Smooth muscle cell (in vitro differentiated cells): ENCODE measurements at regions not wholly inside any gene's neighbourhood (a gene's known extent, or its start where the extent isn't known, plus 50 kb on each side); places are given as distances from the start of the nearest gene placed in this dataset.

Experiments used
- DNase-seq: peaks from one replicate; lab custom pipeline; 2025; ENCODE audit not compliant: unreplicated experiment; lab: John Stamatoyannopoulos, UW
- H2AFZ ChIP-seq: fragments of 200-600 bp; sonication (generic); 2 replicates; pipeline ENCODE4 v1.6.0; 2016; ENCODE audit warnings: antibody characterized with exemption, low read depth, mild to moderate bottlenecking
- H3F3A ChIP-seq: fragments of 200-600 bp; sonication (generic); 2 replicates; pipeline ENCODE4 v1.6.0; 2017; ENCODE audit warnings: antibody characterized with exemption, low read depth
- H3K27ac ChIP-seq: fragments of 200-600 bp; sonication (generic); 2 replicates; pipeline ENCODE4 v1.5.1; 2016; ENCODE audit warnings: low read depth, mild to moderate bottlenecking
- H3K27me3 ChIP-seq: fragments of 200-600 bp; sonication (generic); 2 replicates; pipeline ENCODE4 v1.6.1; 2016; ENCODE audit warnings: low read depth, mild to moderate bottlenecking
- H3K36me3 ChIP-seq: fragments of 200-600 bp; sonication (generic); 2 replicates; pipeline ENCODE4 v1.5.1; 2016; ENCODE audit warnings: low read depth
- H3K4me1 ChIP-seq: fragments of 200-600 bp; sonication (generic); 2 replicates; pipeline ENCODE4 v1.5.1; 2016; ENCODE audit warnings: low read depth
- H3K4me2 ChIP-seq: fragments of 200-600 bp; sonication (generic); 2 replicates; pipeline ENCODE4 v1.6.0; 2016; ENCODE audit warnings: mild to moderate bottlenecking
- H3K4me3 ChIP-seq: fragments of 200-600 bp; sonication (generic); 2 replicates; pipeline ENCODE4 v1.5.1; 2016; ENCODE audit warnings: mild to moderate bottlenecking
- H3K79me2 ChIP-seq: fragments of 200-600 bp; sonication (generic); 2 replicates; pipeline ENCODE4 v1.6.0; 2016; ENCODE audit warnings: low read depth, mild to moderate bottlenecking
- H3K9ac ChIP-seq: fragments of 200-600 bp; sonication (generic); 2 replicates; pipeline ENCODE4 v1.6.0; 2016; ENCODE audit warnings: low read depth
- H3K9me3 ChIP-seq: fragments of 200-600 bp; sonication (generic); replicated peaks from 2 replicates; pipeline ENCODE4 v1.5.1; 2016; ENCODE audit warnings: low read depth
- H4K20me1 ChIP-seq: fragments of 200-600 bp; sonication (generic); 2 replicates; pipeline ENCODE4 v1.6.0; 2016; ENCODE audit warnings: low read depth
- CTCF ChIP-seq: fragments of 200-600 bp; sonication (generic); IDR thresholded peaks from 2 replicates; pipeline ENCODE4 v1.5.1; 2017; ENCODE audit warnings: borderline replicate concordance, mild to moderate bottlenecking, antibody characterized with exemption; ENCODE audit not compliant: insufficient read depth, poor library complexity, severe bottlenecking
- WGBS: methylation state at CpG from one replicate; pipeline ENCODE4 v1.1.7; 2016; ENCODE audit warnings: low lambda C conversion rate; 5-methylcytosine and 5-hydroxymethylcytosine counted together

- Histone ChIP-seq H3K9me3 (no peaks in the 10 kb centered on the region), H3K36me3 (no peaks in the 10 kb centered on the region)
Observed at GRCh38 chr5:136802383-136802782, 437.0 kb upstream of the TRPC7 start.

GRCh38 chr5:136799806-136800372 lies 434.5 kb upstream of the TRPC7 start:
- no peaks in the 10 kb centered on the region for H3K79me2 ChIP-seq
- no peak overlapping the region for H3K4me2 ChIP-seq
- H3K36me3 ChIP-seq: no peaks in the 10 kb centered on the region
- no peak overlapping the region for H2AFZ ChIP-seq
- no peaks in the 10 kb centered on the region for H4K20me1 ChIP-seq
- H3F3A ChIP-seq: no peaks in the 10 kb centered on the region
- H3K4me3 ChIP-seq: no peak overlapping the region
- no peaks in the 10 kb centered on the region for H3K27me3 ChIP-seq
- WGBS: 86% methylated on average over 1 of the region's 1 CpG
- H3K27ac ChIP-seq: no peak overlapping the region
- DNase-seq: no peak
- H3K4me1 ChIP-seq: no peaks in the 10 kb centered on the region
- H3K9ac ChIP-seq: no peak overlapping the region
- H3K9me3 ChIP-seq: no peaks in the 10 kb centered on the region
- TF ChIP-seq CTCF: no peak

More at GRCh38 chr5:136802383-136802782, 437.0 kb upstream of the TRPC7 start:
- H3F3A ChIP-seq: no peaks in the 10 kb centered on the region
- H3K4me1 ChIP-seq: no peaks in the 10 kb centered on the region
- H4K20me1 ChIP-seq: no peaks in the 10 kb centered on the region
- H3K4me3 ChIP-seq: no peak overlapping the region
- H3K27ac ChIP-seq: no peak overlapping the region
- no peak overlapping the region for H3K9ac ChIP-seq
- no peaks in the 10 kb centered on the region for H3K27me3 ChIP-seq
- H3K79me2 ChIP-seq: no peaks in the 10 kb centered on the region
- WGBS: 70% methylated on average over 2 of the region's 2 CpGs
- H2AFZ ChIP-seq: no peak overlapping the region
- TF ChIP-seq CTCF: peak; percentile 46
- no peak overlapping the region for H3K4me2 ChIP-seq
- no peak for DNase-seq

GRCh38 chr5:136793300-136793699 lies 428.0 kb upstream of the TRPC7 start:
- H3K79me2 ChIP-seq: no peaks in the 10 kb centered on the region
- no peak overlapping the region for H3K4me2 ChIP-seq
- H3F3A ChIP-seq: no peaks in the 10 kb centered on the region
- no peak for DNase-seq
- no peak overlapping the region for H3K4me3 ChIP-seq
- H4K20me1 ChIP-seq: no peaks in the 10 kb centered on the region
- no peaks in the 10 kb centered on the region for H3K27me3 ChIP-seq
- no peaks in the 10 kb centered on the region for H3K36me3 ChIP-seq
- no peak overlapping the region for H3K27ac ChIP-seq
- H3K9ac ChIP-seq: no peak overlapping the region
- H2AFZ ChIP-seq: no peak overlapping the region
- WGBS: 85% methylated on average over 3 of the region's 3 CpGs
- no peaks in the 10 kb centered on the region for H3K4me1 ChIP-seq
- H3K9me3 ChIP-seq: no peaks in the 10 kb centered on the region
- TF ChIP-seq CTCF: no peak

- Histone ChIP-seq H3K9me3 (no peaks in the 10 kb centered on the region), H2AFZ (no peak overlapping the region), H3K36me3 (no peaks in the 10 kb centered on the region), H3K79me2 (no peaks in the 10 kb centered on the region), H3K4me3 (no peak overlapping the region), H3F3A (no peaks in the 10 kb centered on the region), H3K27ac (peak overlapping the region; percentile 52), H3K4me1 (peaks cover 10% of the 10 kb centered on the region), H4K20me1 (no peaks in the 10 kb centered on the region), H3K4me2 (peak overlapping the region; percentile 20), H3K9ac (peak overlapping the region; percentile 18), H3K27me3 (no peaks in the 10 kb centered on the region)
- 46% methylated on average over 3 of the region's 3 CpGs for WGBS
- TF ChIP-seq CTCF: no peak
- DNase-seq: no peak
Observed at GRCh38 chr5:136781464-136781863, 416.1 kb upstream of the TRPC7 start.
